GM13977 (cell line): ENCODE measurements at regions not wholly inside any gene's neighbourhood (a gene's known extent, or its start where the extent isn't known, plus 50 kb on each side); places are given as distances from the start of the nearest gene placed in this dataset.

Experiments
- DNase-seq: peaks from one replicate; pipeline ENCODE4 v3.0.0; 2012; ENCODE audit warnings: low spot score
- in situ Hi-C: fragments of 300-500 bp; cut with MboI; formaldehyde crosslinking; loops from one replicate; pipeline ENCODE4 v1.12.0; 2022; ENCODE audit warnings: low sequenced_read_pairs, low pct_unique_long_range_greater_than_20kb, mixed read lengths, inconsistent platforms; ENCODE audit not compliant: unreplicated experiment
- TF ChIP-seq, protein P1 (sequence below): IDR thresholded peaks from 2 replicates; pipeline ENCODE4 v1.5.1; 2012; ENCODE audit warnings: mild to moderate bottlenecking, control low read depth; ENCODE audit not compliant: insufficient read depth; ENCODE audit errors: extremely low read depth, missing control alignments

GRCh38 chr4:137749466-137749865 is 217.2 kb upstream of the PCDH18 start:
- TF ChIP-seq, protein P1, sequence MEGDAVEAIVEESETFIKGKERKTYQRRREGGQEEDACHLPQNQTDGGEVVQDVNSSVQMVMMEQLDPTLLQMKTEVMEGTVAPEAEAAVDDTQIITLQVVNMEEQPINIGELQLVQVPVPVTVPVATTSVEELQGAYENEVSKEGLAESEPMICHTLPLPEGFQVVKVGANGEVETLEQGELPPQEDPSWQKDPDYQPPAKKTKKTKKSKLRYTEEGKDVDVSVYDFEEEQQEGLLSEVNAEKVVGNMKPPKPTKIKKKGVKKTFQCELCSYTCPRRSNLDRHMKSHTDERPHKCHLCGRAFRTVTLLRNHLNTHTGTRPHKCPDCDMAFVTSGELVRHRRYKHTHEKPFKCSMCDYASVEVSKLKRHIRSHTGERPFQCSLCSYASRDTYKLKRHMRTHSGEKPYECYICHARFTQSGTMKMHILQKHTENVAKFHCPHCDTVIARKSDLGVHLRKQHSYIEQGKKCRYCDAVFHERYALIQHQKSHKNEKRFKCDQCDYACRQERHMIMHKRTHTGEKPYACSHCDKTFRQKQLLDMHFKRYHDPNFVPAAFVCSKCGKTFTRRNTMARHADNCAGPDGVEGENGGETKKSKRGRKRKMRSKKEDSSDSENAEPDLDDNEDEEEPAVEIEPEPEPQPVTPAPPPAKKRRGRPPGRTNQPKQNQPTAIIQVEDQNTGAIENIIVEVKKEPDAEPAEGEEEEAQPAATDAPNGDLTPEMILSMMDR: no peak
- in situ Hi-C loops: no loop called here
- no peak for DNase-seq

DNA sequence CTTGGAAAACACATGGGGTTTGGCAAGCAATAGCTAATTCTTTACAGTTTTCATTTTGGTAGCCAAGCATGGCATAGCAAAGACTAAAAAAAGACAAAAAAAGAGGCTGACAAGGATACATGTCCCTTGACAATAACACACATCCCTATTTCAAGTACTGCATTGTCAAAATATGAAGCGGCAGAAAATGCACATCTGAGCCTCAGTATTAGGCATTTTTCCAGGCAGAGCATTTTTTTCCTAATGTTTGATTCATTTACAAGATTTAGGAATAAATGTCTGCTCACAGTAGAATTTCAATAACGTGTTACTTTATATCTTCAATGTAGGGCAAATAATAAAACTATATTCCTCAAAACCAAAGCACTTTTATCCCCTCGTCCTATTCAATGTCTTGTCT is 216.3 kb upstream of the PCDH18 start:
- DNase-seq: no peak
- TF ChIP-seq, protein P1: no peak
- in situ Hi-C loops: no loop called here

- in situ Hi-C loops: no loop called here
- DNase-seq: no peak
- TF ChIP-seq, protein P1: no peak
These were observed 207.8 kb upstream of the PCDH18 start for GRCh38 chr4:137740141-137740540.

GRCh38 chr4:137739391-137739790 is 207.1 kb upstream of the PCDH18 start:
- TF ChIP-seq, protein P1: no peak
- in situ Hi-C loops: no loop called here
- DNase-seq: no peak

- in situ Hi-C loops: no loop called here
- TF ChIP-seq, protein P1: no peak
- DNase-seq: no peak
These were observed 206.2 kb upstream of the PCDH18 start for GRCh38 chr4:137738375-137738990.

GRCh38 chr4:137735561-137736104 is 203.3 kb upstream of the PCDH18 start:
- DNase-seq: no peak
- in situ Hi-C loops: no loop called here
- TF ChIP-seq, protein P1: no peak
